ENCODE measurements at regions not wholly inside any gene's neighbourhood (a gene's known extent, or its start where the extent isn't known, plus 50 kb on each side); places are given as distances from the start of the nearest gene placed in this dataset.
"Not testable (repeated sequence)": the region's sequence is repeated elsewhere in the genome, so short reads cannot be mapped to it uniquely, and the experiment has no call there.

- TF ChIP-seq SP2 (CRISPR knock-in tag; IDR thresholded peaks at IDR 0.05); NPAS2 (CRISPR knock-in tag; IDR thresholded peaks at IDR 0.05; ENCODE audit: borderline replicate concordance); FOXA3 (CRISPR knock-in tag; IDR thresholded peaks at IDR 0.05); SRF (IDR thresholded peaks at IDR 0.05; ENCODE audit: low read depth, low read length): not testable (repeated sequence)
Observed at GRCh38 chr16:5282152-5282551, 184.6 kb upstream of the EEF2KMT start.

All from HepG2 (cell line).